SK-N-SH treated with all-trans-retinoic acid at 6 μM for 48 hours (cell line): ENCODE measurements at regions not wholly inside any gene's neighbourhood (a gene's known extent, or its start where the extent isn't known, plus 50 kb on each side); places are given as distances from the start of the nearest gene placed in this dataset.

ENCODE experiments used
- ARNTL ChIP-seq: fragments of 450-650 bp; formaldehyde crosslinking; IDR thresholded peaks from 2 replicates; pipeline ENCODE4 v1.5.0; 2020; ENCODE audit warnings: low read depth, mild to moderate bottlenecking, moderate library complexity, borderline replicate concordance
- CSDC2 ChIP-seq: fragments of 250-450 bp; sonication (Bioruptor Pico); IDR thresholded peaks from 2 replicates; pipeline ENCODE4 v1.5.0; 2020; ENCODE audit warnings: mild to moderate bottlenecking, moderate library complexity
- ESRRG ChIP-seq: fragments of 250-450 bp; sonication (Bioruptor Pico); IDR thresholded peaks from 2 replicates; pipeline ENCODE4 v1.6.1; 2021; ENCODE audit warnings: mild to moderate bottlenecking
- RARB ChIP-seq: fragments of 250-450 bp; sonication (Bioruptor Pico); IDR thresholded peaks from 2 replicates; pipeline ENCODE4 v1.8.0; 2021; ENCODE audit warnings: mild to moderate bottlenecking, moderate library complexity
- SNAI2 ChIP-seq: fragments of 250-450 bp; sonication (Bioruptor Pico); IDR thresholded peaks from 2 replicates; pipeline ENCODE4 v1.5.0; 2020; ENCODE audit warnings: mild to moderate bottlenecking, moderate library complexity
- TCF4 ChIP-seq: fragments of 250-450 bp; sonication (Bioruptor Pico); IDR thresholded peaks from 2 replicates; pipeline ENCODE4 v1.8.0; 2021; ENCODE audit warnings: mild to moderate bottlenecking, moderate library complexity, borderline replicate concordance
- ZFP3 ChIP-seq: fragments of 250-450 bp; sonication (Bioruptor Pico); IDR thresholded peaks from 2 replicates; pipeline ENCODE4 v1.5.0; 2020; ENCODE audit warnings: mild to moderate bottlenecking, moderate library complexity
- ZNF70 ChIP-seq: fragments of 450-650 bp; formaldehyde crosslinking; IDR thresholded peaks from 2 replicates; pipeline ENCODE4 v1.5.0; 2020; ENCODE audit warnings: mild to moderate bottlenecking, moderate library complexity
- TF ChIP-seq, protein P1 (sequence below): fragments of 250-450 bp; sonication (Bioruptor Pico); IDR thresholded peaks from 2 replicates; pipeline ENCODE4 v1.5.1; 2020; ENCODE audit warnings: low read depth, mild to moderate bottlenecking, moderate library complexity
- TF ChIP-seq, protein P2 (sequence below): fragments of 250-450 bp; sonication (Bioruptor Pico); IDR thresholded peaks from 2 replicates; pipeline ENCODE4 v1.8.0; 2020; ENCODE audit warnings: mild to moderate bottlenecking, moderate library complexity, borderline replicate concordance
- TF ChIP-seq, protein P3 (sequence below): fragments of 250-450 bp; sonication (Bioruptor Pico); IDR thresholded peaks from 2 replicates; pipeline ENCODE4 v1.5.0; 2020; ENCODE audit warnings: mild to moderate bottlenecking, moderate library complexity

DNA sequence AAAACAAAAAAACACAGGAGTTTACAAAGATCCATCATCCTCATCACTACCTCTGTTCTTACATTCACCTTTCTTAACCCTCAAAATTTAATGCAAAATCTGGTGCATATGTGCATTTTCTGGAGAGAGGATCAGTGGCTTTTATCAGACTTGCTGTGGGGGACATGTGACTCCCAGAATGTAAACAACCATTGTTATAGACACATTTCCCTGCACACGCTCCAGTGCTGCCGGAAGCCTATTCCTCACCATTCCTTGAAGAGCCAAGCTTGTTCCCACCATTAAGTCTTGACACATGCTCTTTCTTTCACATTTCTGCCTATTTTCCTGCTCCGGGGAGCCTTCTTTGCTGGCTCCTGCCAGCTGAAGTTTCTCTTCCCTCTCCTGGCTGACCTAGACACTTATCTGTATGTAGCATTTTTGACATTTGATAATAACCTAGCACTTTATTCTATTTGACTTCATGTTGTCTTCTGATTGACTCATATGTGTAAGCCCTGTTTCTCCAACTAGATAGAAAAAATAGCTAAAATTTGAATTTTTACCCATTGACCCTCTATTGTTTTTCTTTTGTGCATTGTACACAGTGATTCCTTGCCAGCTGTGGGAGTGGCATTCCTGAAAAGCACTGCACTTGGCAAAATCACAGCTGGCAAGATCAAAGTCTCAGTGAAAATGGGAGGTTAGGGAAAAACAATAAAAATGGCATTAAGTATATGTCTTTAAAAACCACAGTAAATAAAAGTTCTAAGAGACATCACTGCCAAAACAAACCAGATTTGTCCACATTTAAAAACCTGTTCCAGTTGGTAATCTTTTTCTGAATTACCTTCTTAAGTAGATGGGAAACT is 76.8 kb upstream of the CIBAR2 start:
- TF ChIP-seq RARB (CRISPR knock-in tag) (no peak), ZFP3 (CRISPR knock-in tag) (no peak), ZNF70 (CRISPR knock-in tag) (no peak), ESRRG (CRISPR knock-in tag) (no peak), SNAI2 (CRISPR knock-in tag) (no peak), ARNTL (no peak), CSDC2 (CRISPR knock-in tag) (no peak), TCF4 (CRISPR knock-in tag) (no peak)
- TF ChIP-seq, protein P1, sequence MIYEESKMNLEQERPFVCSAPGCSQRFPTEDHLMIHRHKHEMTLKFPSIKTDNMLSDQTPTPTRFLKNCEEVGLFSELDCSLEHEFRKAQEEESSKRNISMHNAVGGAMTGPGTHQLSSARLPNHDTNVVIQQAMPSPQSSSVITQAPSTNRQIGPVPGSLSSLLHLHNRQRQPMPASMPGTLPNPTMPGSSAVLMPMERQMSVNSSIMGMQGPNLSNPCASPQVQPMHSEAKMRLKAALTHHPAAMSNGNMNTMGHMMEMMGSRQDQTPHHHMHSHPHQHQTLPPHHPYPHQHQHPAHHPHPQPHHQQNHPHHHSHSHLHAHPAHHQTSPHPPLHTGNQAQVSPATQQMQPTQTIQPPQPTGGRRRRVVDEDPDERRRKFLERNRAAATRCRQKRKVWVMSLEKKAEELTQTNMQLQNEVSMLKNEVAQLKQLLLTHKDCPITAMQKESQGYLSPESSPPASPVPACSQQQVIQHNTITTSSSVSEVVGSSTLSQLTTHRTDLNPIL (CRISPR knock-in tag): no peak
- TF ChIP-seq, protein P2, sequence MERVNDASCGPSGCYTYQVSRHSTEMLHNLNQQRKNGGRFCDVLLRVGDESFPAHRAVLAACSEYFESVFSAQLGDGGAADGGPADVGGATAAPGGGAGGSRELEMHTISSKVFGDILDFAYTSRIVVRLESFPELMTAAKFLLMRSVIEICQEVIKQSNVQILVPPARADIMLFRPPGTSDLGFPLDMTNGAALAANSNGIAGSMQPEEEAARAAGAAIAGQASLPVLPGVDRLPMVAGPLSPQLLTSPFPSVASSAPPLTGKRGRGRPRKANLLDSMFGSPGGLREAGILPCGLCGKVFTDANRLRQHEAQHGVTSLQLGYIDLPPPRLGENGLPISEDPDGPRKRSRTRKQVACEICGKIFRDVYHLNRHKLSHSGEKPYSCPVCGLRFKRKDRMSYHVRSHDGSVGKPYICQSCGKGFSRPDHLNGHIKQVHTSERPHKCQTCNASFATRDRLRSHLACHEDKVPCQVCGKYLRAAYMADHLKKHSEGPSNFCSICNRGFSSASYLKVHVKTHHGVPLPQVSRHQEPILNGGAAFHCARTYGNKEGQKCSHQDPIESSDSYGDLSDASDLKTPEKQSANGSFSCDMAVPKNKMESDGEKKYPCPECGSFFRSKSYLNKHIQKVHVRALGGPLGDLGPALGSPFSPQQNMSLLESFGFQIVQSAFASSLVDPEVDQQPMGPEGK: no peak
- TF ChIP-seq, protein P3, sequence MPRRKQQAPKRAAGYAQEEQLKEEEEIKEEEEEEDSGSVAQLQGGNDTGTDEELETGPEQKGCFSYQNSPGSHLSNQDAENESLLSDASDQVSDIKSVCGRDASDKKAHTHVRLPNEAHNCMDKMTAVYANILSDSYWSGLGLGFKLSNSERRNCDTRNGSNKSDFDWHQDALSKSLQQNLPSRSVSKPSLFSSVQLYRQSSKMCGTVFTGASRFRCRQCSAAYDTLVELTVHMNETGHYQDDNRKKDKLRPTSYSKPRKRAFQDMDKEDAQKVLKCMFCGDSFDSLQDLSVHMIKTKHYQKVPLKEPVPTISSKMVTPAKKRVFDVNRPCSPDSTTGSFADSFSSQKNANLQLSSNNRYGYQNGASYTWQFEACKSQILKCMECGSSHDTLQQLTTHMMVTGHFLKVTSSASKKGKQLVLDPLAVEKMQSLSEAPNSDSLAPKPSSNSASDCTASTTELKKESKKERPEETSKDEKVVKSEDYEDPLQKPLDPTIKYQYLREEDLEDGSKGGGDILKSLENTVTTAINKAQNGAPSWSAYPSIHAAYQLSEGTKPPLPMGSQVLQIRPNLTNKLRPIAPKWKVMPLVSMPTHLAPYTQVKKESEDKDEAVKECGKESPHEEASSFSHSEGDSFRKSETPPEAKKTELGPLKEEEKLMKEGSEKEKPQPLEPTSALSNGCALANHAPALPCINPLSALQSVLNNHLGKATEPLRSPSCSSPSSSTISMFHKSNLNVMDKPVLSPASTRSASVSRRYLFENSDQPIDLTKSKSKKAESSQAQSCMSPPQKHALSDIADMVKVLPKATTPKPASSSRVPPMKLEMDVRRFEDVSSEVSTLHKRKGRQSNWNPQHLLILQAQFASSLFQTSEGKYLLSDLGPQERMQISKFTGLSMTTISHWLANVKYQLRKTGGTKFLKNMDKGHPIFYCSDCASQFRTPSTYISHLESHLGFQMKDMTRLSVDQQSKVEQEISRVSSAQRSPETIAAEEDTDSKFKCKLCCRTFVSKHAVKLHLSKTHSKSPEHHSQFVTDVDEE (CRISPR knock-in tag): no peak
